ENCODE measurements at regions not wholly inside any gene's neighbourhood (a gene's known extent, or its start where the extent isn't known, plus 50 kb on each side); places are given as distances from the start of the nearest gene placed in this dataset.

GRCh38 chr13:61795580-61795979, 379.9 kb upstream of the PCDH20 start:
- Histone ChIP-seq H3K4me1 (ENCODE audit: control insufficient read depth, insufficient read depth, low read length) (no peaks in the 10 kb centered on the region), H3K18ac (ENCODE audit: low read depth, low read length) (no peak overlapping the region), H3K9me1 (ENCODE audit: insufficient read depth, low read length) (no peaks in the 10 kb centered on the region), H3K4me3 (ENCODE audit: insufficient read depth, low read depth, low read length) (no peak overlapping the region), H3K27me3 (ENCODE audit: control insufficient read depth, insufficient read depth, low read length) (no peaks in the 10 kb centered on the region), H2BK5ac (ENCODE audit: low read depth, low read length, poor library complexity, severe bottlenecking) (no peak overlapping the region), H2AK5ac (ENCODE audit: low read depth, low read length) (no peak overlapping the region), H2BK15ac (ENCODE audit: low read depth, low read length) (no peak overlapping the region), H4K20me1 (ENCODE audit: insufficient read depth, low read length) (no peaks in the 10 kb centered on the region), H3K4me2 (ENCODE audit: low read depth, low read length) (no peak overlapping the region), H3K36me3 (ENCODE audit: control insufficient read depth, insufficient read depth, low read length) (no peaks in the 10 kb centered on the region), H2BK20ac (ENCODE audit: low read depth, low read length) (no peak overlapping the region), H3K4ac (ENCODE audit: low read depth, low read length) (no peak overlapping the region), H4K91ac (ENCODE audit: insufficient read depth, low read depth, low read length) (no peak overlapping the region), H3K14ac (replicated peaks; ENCODE audit: low read depth, low read length) (no peak overlapping the region), H3K9ac (ENCODE audit: low read depth, low read length) (no peak overlapping the region), H3K79me1 (ENCODE audit: low read depth in 1 of 2, low read length in 2 of 2) (no peaks in the 10 kb centered on the region), H3K27ac (ENCODE audit: insufficient read depth, low read length) (no peak overlapping the region), H3K23ac (ENCODE audit: low read depth, low read length) (no peak overlapping the region), H3K56ac (ENCODE audit: extremely low read depth, insufficient read depth, low read length) (no peak overlapping the region), H4K8ac (ENCODE audit: low read depth in 2 of 2, low read length in 2 of 2) (no peak overlapping the region), H4K5ac (ENCODE audit: low read depth, low read length) (no peak overlapping the region), H2AFZ (replicated peaks; ENCODE audit: low read length, poor library complexity) (no peak overlapping the region), H2AK9ac (replicated peaks; ENCODE audit: low read depth, low read length, poor library complexity) (no peak overlapping the region), H2BK120ac (ENCODE audit: low read depth, low read length) (no peak overlapping the region), H3K9me3 (ENCODE audit: control insufficient read depth, insufficient read depth, low read length) (no peaks in the 10 kb centered on the region; the same call in 1 of the 2 replicates)
- BruUV-seq (replicated peaks) = no TSS peak
- in situ Hi-C loops (cut with MboI; ENCODE audit: low sequenced_read_pairs) (no loop called here), intact Hi-C loops (cut with micrococcal nuclease) (no loop called here), dilution Hi-C loops (cut with HindIII; ENCODE audit: low sequenced_read_pairs, unreplicated experiment) (no loop called here)
- TF ChIP-seq RFX5 (IDR thresholded peaks at IDR 0.05; ENCODE audit: low read depth, low read length) (no peak), NFE2L2 (IDR thresholded peaks at IDR 0.05; ENCODE audit: low read depth, low read length) (no peak), RCOR1 (IDR thresholded peaks at IDR 0.05; ENCODE audit: insufficient replicate concordance, low read length) (no peak), BHLHE40 (IDR thresholded peaks at IDR 0.05; ENCODE audit: low read depth, low read length) (no peak), CEBPB (IDR thresholded peaks at IDR 0.05; ENCODE audit: low read depth, low read length) (no peak), USF2 (IDR thresholded peaks at IDR 0.05; ENCODE audit: low read depth, low read length) (no peak), MAFK (IDR thresholded peaks at IDR 0.05; ENCODE audit: low read depth, low read length) (no peak), MAZ (IDR thresholded peaks at IDR 0.05; ENCODE audit: borderline replicate concordance, low read depth, low read length) (no peak), ELK1 (IDR thresholded peaks at IDR 0.05; ENCODE audit: borderline replicate concordance, low read depth, low read length) (no peak), SMC3 (IDR thresholded peaks at IDR 0.05; ENCODE audit: low read depth, low read length) (no peak), FOS (IDR thresholded peaks at IDR 0.05; ENCODE audit: low read depth, low read length) (no peak), MXI1 (IDR thresholded peaks at IDR 0.05; ENCODE audit: borderline replicate concordance, low read depth, low read length) (no peak), POLR2A (IDR thresholded peaks at IDR 0.05; ENCODE audit: low read depth, low read length) (no peak), RAD21 (IDR thresholded peaks at IDR 0.05; ENCODE audit: low read length) (no peak), CHD1 (IDR thresholded peaks at IDR 0.05; ENCODE audit: low read depth, low read length) (no peak)
- TF ChIP-seq, protein P1, sequence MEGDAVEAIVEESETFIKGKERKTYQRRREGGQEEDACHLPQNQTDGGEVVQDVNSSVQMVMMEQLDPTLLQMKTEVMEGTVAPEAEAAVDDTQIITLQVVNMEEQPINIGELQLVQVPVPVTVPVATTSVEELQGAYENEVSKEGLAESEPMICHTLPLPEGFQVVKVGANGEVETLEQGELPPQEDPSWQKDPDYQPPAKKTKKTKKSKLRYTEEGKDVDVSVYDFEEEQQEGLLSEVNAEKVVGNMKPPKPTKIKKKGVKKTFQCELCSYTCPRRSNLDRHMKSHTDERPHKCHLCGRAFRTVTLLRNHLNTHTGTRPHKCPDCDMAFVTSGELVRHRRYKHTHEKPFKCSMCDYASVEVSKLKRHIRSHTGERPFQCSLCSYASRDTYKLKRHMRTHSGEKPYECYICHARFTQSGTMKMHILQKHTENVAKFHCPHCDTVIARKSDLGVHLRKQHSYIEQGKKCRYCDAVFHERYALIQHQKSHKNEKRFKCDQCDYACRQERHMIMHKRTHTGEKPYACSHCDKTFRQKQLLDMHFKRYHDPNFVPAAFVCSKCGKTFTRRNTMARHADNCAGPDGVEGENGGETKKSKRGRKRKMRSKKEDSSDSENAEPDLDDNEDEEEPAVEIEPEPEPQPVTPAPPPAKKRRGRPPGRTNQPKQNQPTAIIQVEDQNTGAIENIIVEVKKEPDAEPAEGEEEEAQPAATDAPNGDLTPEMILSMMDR (conservative IDR thresholded peaks at IDR 0.05; ENCODE audit: low read depth, low read length) = no peak
- no peak for ATAC-seq (ENCODE audit: low read depth)
- no peak for DNase-seq
- no CpG with 5 or more reads among the region's 1 CpG for WGBS, 2 experiments (ENCODE audit: extremely low coverage in 2 of 2, insufficient read length in 1 of 2)
- ChIA-PET POLR2A (ENCODE audit: unreplicated experiment) (no interaction called here), CTCF (no interaction called here)
